Left lobe of liver (tissue), 2 donors: ENCODE measurements at regions not wholly inside any gene's neighbourhood (a gene's known extent, or its start where the extent isn't known, plus 50 kb on each side); places are given as distances from the start of the nearest gene placed in this dataset.
A peak's percentile ranks its signal among the peaks of the same experiment; 100 is the strongest.

Experiments
- ATAC-seq: fragments of 200-7000 bp; cut with Tn5 transposase; one replicate; pipeline ENCODE4 v1.9.1; 2020; ENCODE audit warnings: mild to moderate bottlenecking, moderate library complexity
- DNase-seq: peaks from one replicate; pipeline ENCODE4 v3.0.0-alpha.2; 2020; ENCODE audit warnings: low spot score
- donor health status: DM: no; HTN: no; CAD: no; lungs with moderate emphysema.
- donor health status: DM: no; HTN: yes; CAD: no.

DNA sequence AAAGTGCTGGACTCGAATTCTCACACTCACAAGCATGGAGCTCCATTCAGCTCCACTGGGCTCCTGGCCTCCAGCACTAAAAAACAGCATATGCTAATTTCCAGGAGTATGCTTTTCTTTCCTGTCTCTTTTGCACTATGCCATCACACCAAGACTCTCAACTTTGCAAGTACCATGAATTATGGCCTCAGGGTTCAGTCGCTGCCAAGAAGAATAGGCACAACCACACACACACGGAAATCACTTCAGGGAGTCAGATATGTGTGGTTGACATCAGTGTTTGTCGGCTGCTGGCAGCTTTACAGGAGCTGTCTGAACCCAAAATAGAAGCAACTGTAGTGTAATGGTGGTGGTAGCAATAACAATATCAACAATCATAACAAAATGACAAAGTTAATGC lies 305.0 kb upstream of the SLCO3A1 start:
- ATAC-seq, result no peak
- no peak for DNase-seq

DNA sequence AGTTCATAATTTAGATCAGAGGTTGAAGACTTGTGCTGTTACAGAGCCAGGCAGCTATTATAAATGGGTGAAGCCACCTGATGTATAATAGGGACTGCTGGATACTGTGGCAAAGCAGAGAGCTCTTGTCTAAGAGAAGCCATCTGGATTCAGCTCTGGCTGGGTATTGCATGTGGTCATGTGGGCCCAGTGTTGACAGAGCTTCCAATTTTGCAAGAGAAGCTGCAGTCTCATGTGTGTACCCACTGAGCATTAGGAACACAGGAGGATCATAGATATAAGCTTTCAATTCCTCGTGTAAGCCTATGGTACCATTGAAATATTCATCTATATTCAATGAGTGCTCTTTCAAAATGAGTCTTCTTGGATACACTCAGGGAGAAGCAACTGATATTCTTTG lies 303.9 kb upstream of the SLCO3A1 start:
- ATAC-seq (peak; percentile 97), DNase-seq (peak; percentile 65)

DNA sequence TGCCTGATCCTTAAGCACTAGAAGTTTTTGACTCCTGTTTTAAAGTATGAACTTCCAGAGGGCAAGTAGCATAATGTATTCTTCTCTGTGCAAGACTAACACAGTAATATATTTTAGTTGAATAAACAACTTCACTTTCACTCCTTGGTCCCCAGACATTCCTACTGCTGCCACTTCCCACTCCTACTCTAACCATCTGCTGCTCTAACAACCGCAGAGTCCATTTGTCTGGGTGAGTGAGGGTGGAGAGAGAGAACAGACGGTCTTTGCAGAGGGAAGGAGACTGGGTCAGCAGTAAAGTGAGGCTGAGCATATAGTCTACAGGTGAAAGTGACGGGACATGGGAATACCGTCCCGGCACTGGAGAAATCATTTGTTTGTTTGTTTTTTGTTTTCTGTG lies 301.0 kb upstream of the SLCO3A1 start:
- DNase-seq (no peak), ATAC-seq (no peak)

DNA sequence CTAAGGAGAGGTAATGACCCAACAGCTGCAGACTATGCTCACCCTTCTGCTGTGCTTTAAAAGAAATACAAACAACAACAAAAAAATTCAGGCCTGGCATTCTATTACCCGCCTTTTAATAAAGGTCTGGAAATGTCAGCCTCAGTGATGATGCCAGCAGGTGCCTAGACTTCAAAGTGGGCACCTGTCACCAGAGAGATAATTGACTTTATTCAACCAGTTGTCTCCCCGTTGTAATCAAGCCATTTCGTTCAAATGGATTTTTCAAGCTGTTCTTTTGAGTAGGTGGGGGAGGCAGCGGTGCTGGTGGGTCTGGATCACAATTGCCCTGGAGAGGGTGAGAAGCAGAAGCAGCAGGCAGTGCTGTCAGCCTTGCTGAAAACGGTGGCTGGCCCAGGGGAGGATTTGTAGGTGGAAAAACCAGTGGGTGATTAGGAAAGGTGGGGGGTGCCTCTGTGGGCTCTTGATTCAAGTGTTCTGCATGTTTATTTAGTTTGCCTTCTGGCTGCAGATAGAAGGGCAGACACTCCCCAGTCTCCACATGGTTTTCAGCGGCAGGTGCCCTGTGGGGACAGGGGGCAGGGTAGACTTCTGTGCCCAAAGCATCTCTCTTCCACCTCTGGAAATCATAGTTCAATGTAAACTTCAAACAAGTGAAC lies 300.2 kb upstream of the SLCO3A1 start:
- ATAC-seq, result no peak
- no peak for DNase-seq

DNA sequence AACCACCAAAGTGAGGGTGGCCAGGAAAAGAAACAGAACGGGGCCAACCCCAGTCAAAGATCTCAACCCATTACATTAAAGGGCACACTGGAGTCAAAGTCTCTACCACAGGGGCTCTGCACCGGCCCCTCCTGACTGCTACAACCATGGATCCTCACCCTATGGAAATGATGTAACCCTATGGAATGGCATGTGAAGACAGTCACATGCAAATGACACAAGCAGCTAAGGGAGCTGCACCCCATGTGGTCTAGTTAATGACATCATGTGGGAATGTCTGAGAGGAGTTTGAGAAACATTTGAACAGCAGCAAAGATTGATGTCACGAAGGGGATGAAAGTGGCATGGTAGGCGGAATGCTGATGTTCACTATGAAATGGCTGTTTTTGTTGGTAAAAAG lies 298.2 kb upstream of the SLCO3A1 start:
- ATAC-seq (no peak), DNase-seq (no peak)

DNA sequence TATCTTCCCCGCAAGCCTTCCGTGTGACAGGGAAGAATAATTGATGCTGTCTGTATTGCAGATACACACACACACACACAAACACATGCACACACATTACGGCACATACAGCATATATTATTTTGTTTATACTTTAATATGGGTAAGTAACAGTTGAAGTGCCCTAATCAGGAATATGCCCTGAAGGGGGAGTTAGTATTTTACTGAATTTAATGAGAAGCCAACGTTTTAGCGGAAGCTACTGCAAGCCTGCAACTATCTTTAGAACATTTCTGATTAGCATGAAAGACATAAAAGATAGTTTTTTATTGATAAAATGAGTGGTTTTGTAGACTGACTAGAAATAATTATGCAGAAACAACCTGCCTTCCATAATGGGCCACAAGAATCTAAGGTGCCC lies 296.6 kb upstream of the SLCO3A1 start:
- DNase-seq, result no peak
- ATAC-seq, result no peak

DNA sequence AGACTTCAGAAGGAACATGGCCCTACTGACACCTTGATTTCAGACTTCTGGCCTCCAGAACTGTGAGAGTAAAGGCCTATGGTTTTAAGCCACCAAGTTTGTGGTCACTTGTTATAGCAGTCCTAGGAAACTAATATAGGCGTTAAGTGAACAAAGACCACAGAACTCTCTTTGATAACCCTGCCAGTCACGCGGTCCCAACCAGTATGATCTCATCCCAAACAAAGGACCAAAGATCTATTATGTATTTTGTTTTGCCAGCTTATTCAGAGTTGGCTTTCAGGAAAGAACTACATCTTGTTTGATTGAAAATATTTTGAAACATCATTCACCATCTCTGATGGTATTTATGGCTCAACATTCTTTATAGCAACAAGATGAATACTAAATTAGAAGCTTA lies 294.4 kb upstream of the SLCO3A1 start:
- ATAC-seq (no peak), DNase-seq (no peak)

DNA sequence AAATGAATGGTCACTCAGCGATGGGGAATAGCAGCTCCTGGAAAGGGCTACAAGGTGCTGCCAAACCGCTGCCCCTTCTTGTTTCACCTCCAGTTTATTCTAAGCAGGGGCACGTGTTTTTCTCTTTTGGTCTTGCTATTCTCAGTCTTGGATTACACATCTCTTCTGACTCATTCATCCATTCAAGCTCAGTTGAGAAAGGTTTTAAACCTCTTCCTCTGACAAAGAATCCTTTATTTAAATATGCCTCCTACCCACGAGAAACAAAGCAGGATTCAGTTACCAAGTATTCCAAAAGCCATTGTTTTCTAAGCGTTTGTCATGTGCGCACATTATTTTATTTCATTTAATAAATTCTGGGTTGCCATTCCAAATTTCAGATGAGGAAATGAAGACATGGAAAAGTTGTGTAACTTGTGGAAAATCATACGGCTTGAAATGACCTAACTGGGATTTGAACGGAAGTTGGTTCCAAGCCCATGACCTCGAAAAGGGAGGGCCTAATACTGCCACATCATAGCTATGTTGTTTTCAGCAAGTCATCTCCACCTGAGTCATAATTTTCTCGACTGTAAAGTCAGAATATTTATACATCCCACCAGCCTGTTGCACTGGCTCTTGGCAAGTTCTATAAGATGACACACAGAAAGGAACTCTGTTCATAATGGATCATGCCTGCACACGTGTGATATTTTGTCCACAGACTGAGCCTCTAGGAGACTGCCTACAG lies 292.0 kb upstream of the SLCO3A1 start:
- DNase-seq (no peak), ATAC-seq (no peak)

DNA sequence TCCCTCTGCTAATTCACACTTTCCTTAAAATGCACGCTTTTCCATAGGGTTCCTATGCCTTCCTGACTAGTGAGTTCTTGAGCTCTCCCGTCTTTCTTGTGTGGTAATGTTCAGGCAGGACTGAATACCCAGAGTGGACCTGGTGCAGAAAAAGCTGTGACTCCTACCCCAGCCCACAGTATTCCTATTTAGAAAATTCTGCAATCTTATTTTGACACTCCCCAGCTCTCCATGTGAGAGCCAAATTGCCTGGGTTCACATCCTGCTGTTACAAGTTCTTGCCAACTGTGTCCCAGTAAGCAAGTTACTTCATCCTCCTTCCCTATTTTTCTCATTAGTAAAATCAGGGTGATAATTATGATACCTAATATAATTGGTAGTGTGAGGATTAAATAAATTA lies 290.8 kb upstream of the SLCO3A1 start:
- no peak for ATAC-seq
- no peak for DNase-seq

DNA sequence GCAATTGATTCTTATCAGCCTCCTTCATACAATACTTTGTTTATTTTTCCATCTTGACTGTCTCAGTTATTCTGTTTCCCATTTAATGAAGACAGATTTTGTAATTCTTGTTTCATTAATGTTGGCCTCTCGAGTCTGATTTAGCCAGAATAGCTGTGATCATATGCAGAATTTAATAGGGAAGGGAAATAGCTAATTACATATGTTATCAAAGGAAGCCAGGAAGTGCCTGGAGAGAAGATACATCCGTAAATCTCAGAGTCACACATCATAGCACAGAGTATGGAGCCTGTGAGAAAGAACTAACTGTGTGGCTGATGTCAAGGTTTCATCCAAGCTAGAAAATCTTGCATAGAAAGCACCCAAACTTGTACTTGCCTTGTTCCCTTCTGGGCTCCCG lies 288.9 kb upstream of the SLCO3A1 start:
- DNase-seq, result no peak
- ATAC-seq, result no peak

DNA sequence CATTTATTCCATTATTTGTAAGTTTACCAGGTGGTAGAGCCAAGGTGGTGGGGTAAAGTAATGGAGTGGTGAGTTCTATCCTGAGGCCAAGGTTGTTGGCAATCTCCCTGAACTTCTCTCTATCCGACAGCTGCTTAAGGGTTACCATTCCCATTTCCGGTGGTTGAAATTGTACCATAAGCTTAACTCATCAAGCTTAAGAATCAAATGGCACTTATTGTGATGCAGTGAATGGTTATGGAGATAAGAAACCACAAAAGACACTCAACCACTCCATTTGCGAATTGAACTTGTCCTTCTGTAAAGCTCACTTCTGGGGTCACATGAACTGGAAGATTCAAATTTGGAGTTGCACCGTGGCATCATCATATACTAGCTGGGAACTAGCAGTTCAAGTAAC lies 287.4 kb upstream of the SLCO3A1 start:
- ATAC-seq, result no peak
- no peak for DNase-seq

DNA sequence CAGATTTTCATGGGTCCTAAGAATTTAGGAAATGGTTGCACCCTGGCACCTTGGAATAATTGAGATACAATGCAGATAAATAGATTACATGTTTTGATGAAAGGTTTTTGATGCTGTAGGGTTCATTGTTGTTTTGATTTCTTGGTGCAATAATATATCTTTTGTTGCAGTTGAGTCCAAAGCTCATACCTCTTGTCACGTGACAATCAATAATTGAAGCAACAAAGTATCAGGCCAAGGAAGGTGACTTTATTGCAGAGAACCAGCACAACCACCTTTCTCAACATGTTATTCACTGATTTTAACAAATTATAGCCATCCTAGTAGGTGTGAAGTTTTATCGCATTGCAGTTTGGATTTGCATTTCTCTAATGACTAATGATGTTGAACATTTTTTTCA lies 285.5 kb upstream of the SLCO3A1 start:
- ATAC-seq, result no peak
- DNase-seq, result no peak

DNA sequence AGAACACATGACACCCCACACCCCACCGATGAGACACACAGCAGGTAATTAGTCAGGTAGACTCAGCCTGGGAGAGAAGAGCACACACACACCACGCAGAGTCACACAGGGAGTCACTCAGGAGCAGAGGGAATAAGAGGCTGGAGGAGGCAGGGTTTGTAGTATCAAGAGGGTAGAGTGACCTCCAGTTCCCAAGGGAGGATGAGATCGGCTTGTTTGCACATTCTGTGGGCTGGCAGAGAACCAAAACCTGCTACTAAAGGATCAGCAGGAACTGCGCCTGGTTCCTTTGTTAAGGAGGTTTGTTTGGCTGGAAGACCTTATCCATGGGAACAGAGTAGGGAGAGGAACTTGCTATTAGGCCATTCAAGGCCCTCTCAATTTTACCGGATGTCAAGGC lies 281.4 kb upstream of the SLCO3A1 start:
- ATAC-seq (no peak), DNase-seq (no peak)

DNA sequence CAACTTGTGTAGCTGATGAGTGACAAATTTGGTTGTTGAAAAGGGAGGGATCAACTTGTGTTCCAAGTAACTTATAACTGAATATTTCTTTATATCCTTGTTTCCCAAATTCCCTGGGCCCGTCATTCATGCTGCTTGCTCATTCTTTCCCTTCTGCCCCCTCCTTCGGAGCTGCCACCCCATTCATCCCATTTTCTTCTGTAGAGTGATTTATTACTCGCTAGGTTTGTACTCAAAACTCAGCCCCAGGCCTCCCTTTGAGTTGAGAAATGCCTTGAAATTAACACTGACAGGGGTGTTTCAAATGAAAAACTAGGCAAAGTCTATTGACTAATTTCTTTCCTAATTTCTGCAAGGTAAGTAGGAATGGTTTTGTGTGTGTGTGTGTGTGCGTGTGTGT lies 277.4 kb upstream of the SLCO3A1 start:
- DNase-seq (no peak), ATAC-seq (no peak)

DNA sequence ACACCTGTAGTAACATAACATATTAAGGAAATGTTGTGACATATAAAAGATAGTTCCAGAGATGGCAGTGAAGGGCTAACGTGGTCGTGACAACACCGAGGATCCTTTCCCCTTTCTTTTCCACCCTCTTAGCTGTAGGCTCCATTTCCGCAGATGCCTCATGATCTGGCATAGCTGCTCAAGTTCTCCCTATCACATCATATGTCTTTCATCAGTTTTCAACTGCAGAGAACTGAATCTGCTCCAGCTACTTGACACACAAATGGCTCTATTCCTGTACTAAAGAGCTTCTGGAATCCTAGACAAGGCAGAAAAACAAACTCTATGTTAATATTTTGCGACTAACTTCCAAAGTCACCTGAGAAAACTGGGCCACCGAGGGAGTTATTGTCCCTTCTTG lies 275.0 kb upstream of the SLCO3A1 start:
- no peak for DNase-seq
- ATAC-seq, result no peak

DNA sequence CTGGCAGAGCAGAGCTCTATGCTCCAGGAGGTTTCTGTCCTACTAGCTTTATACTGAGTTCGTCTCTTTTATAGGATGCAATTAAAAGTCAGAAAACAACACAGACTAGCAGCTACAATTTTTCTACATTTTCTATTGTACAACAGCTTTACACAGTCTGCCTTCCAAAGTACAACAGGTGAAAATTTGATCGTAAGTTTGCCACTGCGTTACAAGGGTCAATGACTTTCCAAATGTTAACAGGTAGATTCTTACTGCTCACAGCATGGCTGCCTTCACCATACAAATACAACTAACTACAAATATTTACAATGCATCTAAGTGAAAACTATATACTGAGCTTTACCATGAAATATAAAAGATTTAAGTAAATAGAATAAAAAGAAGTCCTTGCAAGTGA lies 268.6 kb upstream of the SLCO3A1 start:
- ATAC-seq (peak; percentile 57), DNase-seq (no peak)

DNA sequence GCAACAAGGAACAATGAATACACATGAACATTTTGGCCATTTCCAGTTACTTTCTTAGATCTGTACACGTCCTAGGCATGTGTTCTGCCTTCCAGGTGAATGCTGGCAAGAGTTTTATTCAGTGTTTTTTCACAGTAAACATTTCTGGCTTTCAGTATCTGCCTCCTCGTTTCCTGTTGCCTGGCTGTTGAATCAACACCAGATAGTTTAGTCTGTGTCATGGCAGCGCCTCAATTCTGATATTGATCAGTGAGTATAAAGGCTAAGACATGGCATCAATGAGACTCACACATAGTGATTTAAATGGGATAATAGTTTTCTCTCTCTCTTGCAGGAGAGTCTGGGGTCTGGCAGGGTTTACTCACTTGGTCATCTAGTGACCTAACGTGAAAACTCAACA lies 266.9 kb upstream of the SLCO3A1 start:
- DNase-seq, result no peak
- ATAC-seq, result peak; percentile 85

DNA sequence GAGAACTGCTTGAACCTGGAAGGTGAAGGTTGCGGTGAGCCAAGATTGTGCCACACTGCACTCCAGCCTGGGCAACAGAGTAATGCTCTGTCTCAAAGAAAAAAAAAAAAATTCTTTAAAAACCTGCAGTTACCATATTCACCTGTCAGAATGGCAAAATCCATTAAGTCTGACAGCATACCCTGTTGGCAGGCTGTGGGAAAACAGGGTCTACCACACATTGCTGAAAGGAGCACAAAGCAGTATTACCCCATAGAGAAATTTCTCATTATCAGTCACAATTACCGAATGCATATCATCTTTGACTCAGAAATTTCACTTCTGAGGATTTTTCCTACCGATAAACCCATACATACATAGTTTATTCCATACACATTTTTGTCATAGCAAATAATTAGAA lies 264.1 kb upstream of the SLCO3A1 start:
- ATAC-seq (no peak), DNase-seq (no peak)

DNA sequence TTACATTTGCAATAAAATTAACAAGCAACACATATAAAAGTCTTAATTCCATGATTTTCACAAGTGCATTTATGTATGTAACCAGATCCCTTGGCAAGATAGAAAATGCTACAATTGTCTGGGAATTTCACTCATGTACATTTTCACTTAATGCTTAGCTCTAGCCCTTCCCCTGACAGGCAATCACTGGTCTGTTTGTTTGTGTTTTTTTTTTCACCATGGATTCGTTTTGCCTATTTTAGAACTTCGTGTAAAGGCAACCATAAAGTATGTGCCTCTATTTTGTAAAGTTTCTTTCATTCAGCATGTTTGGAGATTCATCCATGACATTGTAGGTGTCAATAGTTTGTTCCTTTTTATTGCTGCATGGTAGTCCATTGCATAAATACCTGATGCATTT lies 260.9 kb upstream of the SLCO3A1 start:
- no peak for ATAC-seq
- DNase-seq, result no peak

DNA sequence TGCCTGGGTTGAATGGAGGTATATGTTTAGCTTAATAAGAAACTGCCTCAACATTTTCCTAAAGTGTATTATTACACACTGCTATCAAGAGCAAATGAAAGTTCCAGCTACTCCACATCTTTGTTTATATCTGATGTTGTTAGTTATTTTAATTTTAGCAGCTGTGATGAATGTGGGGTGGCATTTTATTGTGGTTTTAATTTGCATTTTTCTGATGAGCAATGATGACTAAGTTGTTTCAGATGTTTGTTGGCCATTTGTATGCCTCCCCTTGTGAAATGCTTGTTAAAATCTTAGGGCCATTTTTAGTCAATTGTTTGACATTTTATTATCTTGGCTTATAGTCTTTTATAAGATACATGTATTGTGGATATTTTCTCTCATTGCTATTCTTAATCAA lies 260.4 kb upstream of the SLCO3A1 start:
- ATAC-seq, result no peak
- DNase-seq, result no peak

DNA sequence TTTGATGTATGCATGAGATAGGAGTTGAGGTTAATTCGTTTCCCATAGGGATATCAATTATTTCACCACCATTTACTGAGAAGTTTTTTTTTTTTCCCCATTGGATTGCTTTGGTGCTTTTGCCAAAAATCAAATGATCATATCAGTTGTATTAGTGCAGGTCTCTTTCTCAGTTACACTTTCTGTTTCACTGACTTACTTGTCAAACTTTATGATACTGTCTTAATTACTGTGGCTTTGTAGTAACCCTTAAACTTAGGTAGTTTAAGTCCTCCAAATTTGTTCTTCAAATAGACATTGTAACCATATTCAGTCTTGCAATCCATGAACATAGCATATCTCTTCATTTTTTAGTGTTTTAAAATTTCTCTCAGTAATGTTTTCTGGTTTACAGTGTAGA lies 259.9 kb upstream of the SLCO3A1 start:
- DNase-seq (no peak), ATAC-seq (no peak)

DNA sequence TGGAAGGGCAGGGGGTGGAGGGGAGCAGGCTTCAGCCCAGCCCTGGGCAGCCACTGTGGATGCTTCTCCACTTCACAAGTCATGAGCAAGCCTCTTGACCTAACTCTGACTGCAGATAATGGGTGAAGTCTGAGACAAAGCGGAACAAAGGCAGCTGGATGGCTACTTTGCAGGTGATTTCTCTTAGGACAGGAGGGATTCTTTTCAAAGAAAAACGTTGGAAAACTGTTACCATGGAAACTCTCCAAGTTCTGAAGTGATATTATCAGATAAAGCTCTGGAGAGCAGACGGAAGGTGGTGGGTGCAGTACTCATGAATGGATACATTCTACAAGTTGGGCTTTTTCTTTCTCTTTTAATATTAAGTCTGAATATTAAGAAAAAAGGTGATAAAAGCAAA lies 254.2 kb upstream of the SLCO3A1 start:
- DNase-seq (no peak), ATAC-seq (no peak)
